Subcutaneous abdominal adipose tissue (tissue), 5 donors: ENCODE measurements at regions not wholly inside any gene's neighbourhood (a gene's known extent, or its start where the extent isn't known, plus 50 kb on each side); places are given as distances from the start of the nearest gene placed in this dataset.

Source experiments
- H3K27ac ChIP-seq: one replicate; pipeline ENCODE4 v1.7.0; 2013; ENCODE audit warnings: low read depth, mild to moderate bottlenecking, inconsistent platforms, low read length, moderate library complexity
- H3K27me3 ChIP-seq, 5 donors: one replicate each; pipeline ENCODE4 v1.7.0; 2013; ENCODE audit warnings: low read length in 5 of 5, inconsistent platforms in 1 of 5; ENCODE audit not compliant: control insufficient read depth in 5 of 5, insufficient read depth in 4 of 5
- H3K36me3 ChIP-seq, 5 donors: one replicate each; pipeline ENCODE4 v1.7.0; 2013; ENCODE audit warnings: low read length in 5 of 5; ENCODE audit not compliant: control insufficient read depth in 5 of 5, insufficient read depth in 5 of 5
- H3K4me1 ChIP-seq, 5 donors: one replicate each; pipeline ENCODE4 v1.7.0; 2013; ENCODE audit warnings: low read length in 5 of 5, mild to moderate bottlenecking in 3 of 5, moderate library complexity in 1 of 5; ENCODE audit not compliant: control insufficient read depth in 5 of 5, insufficient read depth in 5 of 5
- H3K4me3 ChIP-seq, 5 donors: one replicate each; pipeline ENCODE4 v1.7.0; 2013; ENCODE audit warnings: low read length in 5 of 5, low read depth in 1 of 5
- H3K9ac ChIP-seq, 5 donors: one replicate each; pipeline ENCODE4 v1.7.0; 2013; ENCODE audit warnings: low read length in 5 of 5, mild to moderate bottlenecking in 4 of 5, moderate library complexity in 3 of 5
- H3K9me3 ChIP-seq, 5 donors: one replicate each; pipeline ENCODE4 v1.7.0; 2013; ENCODE audit warnings: low read length in 5 of 5; ENCODE audit not compliant: control insufficient read depth in 5 of 5
- donor health status: healthy.
- donor health status: healthy.
- donor health status: healthy.
- donor health status: healthy.
- donor health status: healthy.

DNA sequence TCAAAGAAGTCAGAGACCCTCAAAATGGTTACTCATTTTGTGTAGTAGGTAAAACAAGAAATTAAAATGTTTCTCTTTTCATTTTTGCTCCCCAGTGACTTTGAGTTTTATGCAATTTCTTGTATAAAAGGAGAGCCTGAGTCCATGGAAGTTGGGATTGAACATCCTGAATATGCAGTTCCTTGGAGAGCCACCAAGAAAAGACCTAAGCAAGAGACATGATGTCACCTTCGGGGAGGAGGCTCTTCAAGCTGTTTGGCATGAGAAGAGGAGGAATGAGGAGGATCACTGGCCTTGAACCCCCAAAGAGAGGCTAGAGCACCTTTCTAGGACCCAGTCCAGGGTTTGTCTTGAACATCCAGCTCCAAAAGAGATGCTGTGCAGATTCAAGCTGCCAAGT, 62.3 kb upstream of the CALM2 start:
- H3K27me3 ChIP-seq = no peaks in the 10 kb centered on the region
- H3K9me3 ChIP-seq = no peaks in the 10 kb centered on the region
- no peak overlapping the region for H3K4me3 ChIP-seq
- H3K36me3 ChIP-seq = no peaks in the 10 kb centered on the region
- H3K4me1 ChIP-seq = peaks cover 0 to 13% (median 6%) of the 10 kb centered on the region in 5 donors
- no peak overlapping the region for H3K9ac ChIP-seq
- no peak overlapping the region for H3K27ac ChIP-seq

DNA sequence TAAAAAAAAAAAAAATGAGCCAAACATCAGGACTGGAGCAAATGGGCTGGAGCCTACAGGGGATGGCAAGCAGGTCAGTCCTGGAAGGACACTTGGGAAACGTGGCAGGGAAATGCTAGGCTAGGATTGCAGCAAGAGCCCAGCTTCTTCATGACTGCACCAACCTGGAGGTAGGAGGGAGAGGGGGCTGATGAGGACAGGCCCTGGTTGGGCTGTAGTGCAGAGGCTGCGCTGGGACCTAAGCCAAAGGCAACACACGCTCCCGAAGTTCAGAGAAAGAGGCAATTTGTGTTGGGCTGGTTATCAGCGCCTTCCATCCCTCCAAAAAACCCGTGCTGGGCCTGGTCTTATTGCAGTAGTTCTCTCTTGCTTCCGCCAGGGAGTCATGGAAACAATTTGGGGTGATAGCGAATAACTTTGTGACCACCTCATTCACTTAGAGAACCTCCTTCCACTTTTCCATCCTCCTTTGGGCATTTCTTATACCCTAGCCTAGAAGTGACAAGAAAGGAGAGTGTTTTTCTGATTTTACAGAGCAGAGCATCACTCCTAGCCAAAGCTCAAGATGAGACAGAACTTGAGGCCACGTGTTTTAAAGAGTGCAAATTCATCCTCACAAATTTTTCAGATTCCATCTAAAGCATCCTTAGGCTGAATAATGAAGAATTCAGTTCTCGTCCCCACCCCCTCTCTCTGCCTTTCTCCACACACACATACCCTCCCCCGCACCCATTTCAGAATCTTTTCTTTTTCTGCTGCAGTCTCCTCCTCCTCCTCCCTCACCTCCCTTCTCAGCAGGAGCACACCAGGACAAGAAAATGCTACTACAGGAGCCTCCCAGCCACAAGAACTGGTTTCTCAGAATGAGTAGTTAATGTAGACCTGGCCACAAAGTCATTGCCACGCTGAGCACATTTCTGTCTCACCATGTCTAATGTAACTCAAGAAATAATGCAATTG, 61.3 kb upstream of the CALM2 start:
- Histone ChIP-seq H3K27ac (no peak overlapping the region), H3K27me3 (no peaks in the 10 kb centered on the region), H3K9me3 (no peaks in the 10 kb centered on the region), H3K9ac (no peak overlapping the region), H3K4me1 (peaks cover 0 to 21% (median 12%) of the 10 kb centered on the region in 5 donors), H3K4me3 (no peak overlapping the region), H3K36me3 (no peaks in the 10 kb centered on the region)

DNA sequence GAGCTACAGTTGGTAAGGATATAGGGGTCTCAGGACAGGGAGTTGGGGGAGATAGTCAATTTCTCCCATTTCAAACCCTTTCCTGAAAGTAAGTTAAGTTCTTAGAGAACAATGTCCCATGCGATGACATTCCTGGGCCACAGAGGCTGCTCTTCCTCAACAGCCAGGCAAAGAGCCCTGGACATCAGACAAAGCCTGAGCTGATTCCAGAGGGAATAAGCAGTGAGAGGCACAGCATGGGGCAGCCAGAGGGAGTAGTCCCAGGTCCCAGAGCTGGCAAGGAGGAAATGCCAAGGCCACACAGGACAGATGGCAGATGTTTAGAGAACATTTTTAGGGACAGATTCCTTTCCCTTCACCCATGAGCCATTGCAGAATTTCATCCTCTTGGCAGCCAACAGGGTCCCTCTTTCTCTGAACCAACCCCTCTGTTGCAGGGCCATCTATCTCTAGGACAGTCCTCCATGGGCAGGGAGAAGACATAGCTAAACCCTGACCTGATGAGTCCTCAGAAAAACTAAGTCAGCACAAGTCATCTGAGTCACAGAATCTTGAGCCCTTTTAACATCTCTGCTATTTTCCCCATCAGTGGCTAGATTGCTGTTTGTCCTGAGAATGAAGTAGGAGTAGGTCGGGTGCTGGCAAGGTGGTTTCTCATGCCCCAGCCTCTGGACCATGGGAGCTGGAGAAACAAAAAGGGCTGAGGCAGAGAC, 60.3 kb upstream of the CALM2 start:
- Histone ChIP-seq H3K9ac (no peak overlapping the region), H3K36me3 (no peaks in the 10 kb centered on the region), H3K9me3 (no peaks in the 10 kb centered on the region), H3K4me1 (peaks cover 0 to 27% (median 12%) of the 10 kb centered on the region in 5 donors), H3K27me3 (no peaks in the 10 kb centered on the region), H3K4me3 (no peak overlapping the region), H3K27ac (no peak overlapping the region)

DNA sequence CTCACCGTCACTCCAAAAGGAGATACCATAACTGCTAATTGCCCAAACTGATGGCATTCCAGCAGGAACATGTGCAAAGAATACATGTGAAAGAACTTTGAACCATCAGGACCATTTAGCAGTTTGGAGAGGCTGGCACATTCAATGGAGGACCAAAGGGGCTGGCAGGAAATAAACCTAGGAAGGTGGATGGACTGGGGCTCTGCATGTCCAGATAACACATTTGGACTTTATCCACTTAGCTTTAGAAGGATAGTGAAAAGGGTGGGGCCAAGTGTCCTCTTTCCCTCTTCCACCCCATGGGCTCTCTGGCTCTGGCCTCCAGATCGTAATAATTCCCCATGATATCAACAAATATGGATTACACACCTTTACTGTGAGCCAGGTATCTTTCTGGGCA, 58.8 kb upstream of the CALM2 start:
- Histone ChIP-seq H3K4me3 (no peak overlapping the region), H3K36me3 (no peaks in the 10 kb centered on the region), H3K4me1 (peaks cover 0 to 37% (median 14%) of the 10 kb centered on the region in 5 donors), H3K27ac (no peak overlapping the region), H3K9ac (no peak overlapping the region), H3K27me3 (no peaks in the 10 kb centered on the region), H3K9me3 (no peaks in the 10 kb centered on the region)

DNA sequence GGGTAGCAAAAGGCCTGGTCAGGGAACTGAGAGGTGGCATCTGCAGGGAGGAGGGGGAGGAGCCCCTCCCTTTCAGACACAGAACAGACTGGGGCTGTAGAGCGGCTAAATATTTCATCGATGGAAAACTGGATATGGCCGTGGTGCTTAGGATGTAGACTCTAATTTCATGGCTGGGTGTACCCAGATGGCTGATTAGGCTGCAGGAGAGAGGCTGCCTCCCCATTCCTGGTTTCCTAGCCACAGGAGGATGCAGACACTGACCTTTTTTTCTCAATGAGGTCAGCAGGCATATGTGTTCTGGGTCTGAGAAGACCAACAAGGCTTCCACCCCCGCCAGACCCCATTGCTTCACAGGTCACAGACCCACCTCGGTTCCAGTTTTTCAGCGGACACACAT, 58.1 kb upstream of the CALM2 start:
- H3K4me3 ChIP-seq = no peak overlapping the region
- H3K27me3 ChIP-seq = no peaks in the 10 kb centered on the region
- no peak overlapping the region for H3K9ac ChIP-seq
- H3K27ac ChIP-seq = no peak overlapping the region
- H3K9me3 ChIP-seq = no peaks in the 10 kb centered on the region
- peaks cover 0 to 38% (median 14%) of the 10 kb centered on the region in 5 donors for H3K4me1 ChIP-seq
- no peaks in the 10 kb centered on the region for H3K36me3 ChIP-seq

DNA sequence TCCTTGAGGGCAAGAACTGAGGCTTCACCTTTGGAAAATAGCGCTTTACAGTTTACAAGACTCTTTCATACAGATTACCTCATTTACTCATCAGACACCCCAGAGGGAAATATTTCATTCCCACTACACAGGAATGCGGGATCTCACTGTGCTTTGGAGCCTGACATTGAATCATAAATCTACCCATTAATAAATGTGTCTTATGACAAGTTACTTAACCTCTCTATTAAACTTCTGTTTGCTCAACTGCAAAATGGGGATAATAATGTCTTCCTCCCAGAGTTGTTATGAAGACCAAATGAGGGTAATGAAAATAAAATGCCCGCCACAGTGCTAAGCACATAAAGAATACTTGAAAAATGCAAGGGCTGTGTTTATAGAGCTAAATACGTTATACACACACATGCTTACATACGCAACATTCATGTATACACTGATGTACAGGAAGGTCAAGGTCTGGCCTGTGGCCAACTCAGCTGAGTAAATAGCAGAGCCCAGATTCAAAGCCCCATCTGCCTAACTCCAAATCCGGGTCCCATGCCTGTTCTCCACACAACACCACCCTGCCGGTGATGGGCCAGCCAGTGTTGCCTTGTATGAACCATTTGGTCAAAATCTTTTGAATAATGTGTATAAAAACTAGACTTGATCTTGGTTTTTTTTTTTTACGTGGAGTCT, 56.6 kb upstream of the CALM2 start:
- no peaks in the 10 kb centered on the region for H3K36me3 ChIP-seq
- H3K27me3 ChIP-seq = no peaks in the 10 kb centered on the region
- no peak overlapping the region for H3K4me3 ChIP-seq
- H3K9me3 ChIP-seq = no peaks in the 10 kb centered on the region
- H3K27ac ChIP-seq = no peak overlapping the region
- no peak overlapping the region for H3K9ac ChIP-seq
- peaks cover 0 to 38% (median 14%) of the 10 kb centered on the region in 5 donors for H3K4me1 ChIP-seq

DNA sequence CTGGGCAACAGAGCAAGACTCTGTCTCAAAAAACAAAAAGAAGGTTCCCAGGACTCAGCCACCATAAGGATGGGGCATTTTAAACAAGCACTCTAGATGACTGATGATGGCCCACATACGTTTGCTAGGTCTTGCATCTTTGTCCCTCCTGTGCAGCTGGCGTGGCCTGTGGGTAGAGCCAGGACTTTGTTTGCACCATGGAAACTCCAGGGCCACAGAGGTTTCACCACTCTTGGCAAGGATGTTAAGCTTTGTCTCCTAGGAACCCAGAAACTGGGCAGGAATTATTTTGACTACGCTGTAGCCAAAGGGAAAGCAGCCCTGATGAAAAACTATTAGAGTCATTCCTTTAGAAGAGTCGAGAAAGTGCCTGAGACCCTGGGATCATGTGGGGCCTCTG, 54.1 kb upstream of the CALM2 start:
- Histone ChIP-seq H3K27ac (peak overlapping the region; percentile 50), H3K9ac (no peak overlapping the region), H3K4me1 (peaks cover 2 to 38% (median 17%) of the 10 kb centered on the region in 5 donors), H3K27me3 (no peaks in the 10 kb centered on the region), H3K9me3 (no peaks in the 10 kb centered on the region), H3K4me3 (no peak overlapping the region), H3K36me3 (no peaks in the 10 kb centered on the region)

DNA sequence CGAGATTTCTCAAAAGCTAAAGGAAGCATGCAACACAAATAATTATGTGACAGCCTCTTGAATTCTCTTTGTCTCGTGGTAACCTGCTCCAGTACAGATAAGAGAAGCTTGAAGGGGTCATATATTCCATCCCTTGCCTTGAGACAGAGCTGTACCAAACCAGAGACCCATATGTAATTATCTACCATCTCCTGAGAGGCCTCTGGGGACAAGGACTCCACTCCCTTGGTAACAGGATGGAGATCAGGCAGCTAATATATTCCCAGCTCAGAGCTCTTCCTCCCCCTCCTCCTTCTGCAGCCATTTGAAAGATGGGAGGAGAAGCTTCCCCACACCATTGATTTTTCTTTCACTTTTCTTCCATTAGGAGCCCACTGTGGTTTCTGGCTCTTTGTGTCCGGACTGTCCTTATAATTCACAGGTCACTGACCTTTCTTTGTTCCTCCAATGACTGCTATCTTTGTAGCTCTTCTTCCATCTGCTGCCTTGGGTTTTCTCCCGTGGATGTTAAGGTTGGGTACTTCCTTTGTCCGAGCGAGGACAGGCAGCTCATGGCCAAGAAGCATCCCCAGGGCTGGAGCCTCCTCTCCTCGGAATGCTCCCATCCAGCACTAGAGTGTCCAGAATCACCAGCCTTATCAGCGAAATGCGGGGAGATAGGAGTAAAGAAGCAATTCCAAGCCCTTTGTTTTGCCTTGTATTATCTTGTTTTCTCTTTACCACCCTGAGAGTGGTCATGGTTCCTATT, 51.4 kb upstream of the CALM2 start:
- Histone ChIP-seq H3K9ac (no peak overlapping the region), H3K4me3 (no peak overlapping the region), H3K27me3 (no peaks in the 10 kb centered on the region), H3K4me1 (peaks cover 2 to 35% (median 19%) of the 10 kb centered on the region in 5 donors), H3K27ac (no peak overlapping the region), H3K36me3 (no peaks in the 10 kb centered on the region), H3K9me3 (no peaks in the 10 kb centered on the region)

DNA sequence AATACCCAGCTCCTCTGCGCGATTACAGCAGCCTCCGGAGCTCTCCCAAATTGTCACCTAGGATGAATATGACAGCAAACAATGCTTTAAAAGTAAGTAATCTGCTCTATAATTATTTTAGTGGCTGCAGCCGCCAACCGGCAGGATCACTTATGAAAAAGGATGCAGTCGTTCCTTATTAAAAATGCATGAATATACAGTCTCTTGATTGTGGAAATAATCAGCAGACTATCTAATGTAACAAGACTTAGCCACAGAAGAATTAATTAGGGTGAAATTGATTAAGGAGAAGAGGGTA, 50.6 kb upstream of the CALM2 start:
- no peaks in the 10 kb centered on the region for H3K36me3 ChIP-seq
- H3K9me3 ChIP-seq = no peaks in the 10 kb centered on the region
- H3K27me3 ChIP-seq = no peaks in the 10 kb centered on the region
- no peak overlapping the region for H3K4me3 ChIP-seq
- H3K9ac ChIP-seq = no peak overlapping the region
- H3K27ac ChIP-seq = no peak overlapping the region
- H3K4me1 ChIP-seq = peaks cover 2 to 29% (median 19%) of the 10 kb centered on the region in 5 donors
